HG03196 (cell line): ENCODE measurements at regions not wholly inside any gene's neighbourhood (a gene's known extent, or its start where the extent isn't known, plus 50 kb on each side); places are given as distances from the start of the nearest gene placed in this dataset.

Experiments
- ATAC-seq: cut with Tn5 transposase; IDR thresholded peaks from one replicate; pipeline ENCODE4 v1.9.1; 2021; ENCODE audit not compliant: unreplicated experiment

- ATAC-seq = no peak
Observed at GRCh38 chr2:117502121-117502520, 312.4 kb upstream of the DDX18 start.

GRCh38 chr2:117512307-117512706 is 302.2 kb upstream of the DDX18 start:
- ATAC-seq = no peak

GRCh38 chr2:117514371-117514770 is 300.1 kb upstream of the DDX18 start:
- no peak for ATAC-seq

- no peak for ATAC-seq
Observed at GRCh38 chr2:117519238-117519637, 295.3 kb upstream of the DDX18 start.

GRCh38 chr2:117519721-117520120 is 294.8 kb upstream of the DDX18 start:
- no peak for ATAC-seq

GRCh38 chr2:117523267-117523666 is 291.2 kb upstream of the DDX18 start:
- ATAC-seq = no peak

- no peak for ATAC-seq
Observed at GRCh38 chr2:117523711-117524238, 290.7 kb upstream of the DDX18 start.

- ATAC-seq = no peak
Observed at GRCh38 chr2:117536139-117536538, 278.4 kb upstream of the DDX18 start.

- ATAC-seq = no peak
Observed at GRCh38 chr2:117537032-117537431, 277.5 kb upstream of the DDX18 start.

- no peak for ATAC-seq
Observed at GRCh38 chr2:117551858-117552257, 262.6 kb upstream of the DDX18 start.

GRCh38 chr2:117553448-117553847 is 261.0 kb upstream of the DDX18 start:
- ATAC-seq = no peak

GRCh38 chr2:117555965-117556364 is 258.5 kb upstream of the DDX18 start:
- no peak for ATAC-seq

GRCh38 chr2:117557626-117558025 is 256.9 kb upstream of the DDX18 start:
- ATAC-seq = no peak

GRCh38 chr2:117562654-117563053 is 251.8 kb upstream of the DDX18 start:
- no peak for ATAC-seq

- no peak for ATAC-seq
Observed at GRCh38 chr2:117571590-117572349, 242.7 kb upstream of the DDX18 start.

- ATAC-seq = no peak
Observed at GRCh38 chr2:117587310-117587709, 227.2 kb upstream of the DDX18 start.

- ATAC-seq = no peak
Observed at GRCh38 chr2:117603060-117603459, 211.4 kb upstream of the DDX18 start.

- no peak for ATAC-seq
Observed at GRCh38 chr2:117603567-117603966, 210.9 kb upstream of the DDX18 start.

GRCh38 chr2:117607202-117607601 is 207.3 kb upstream of the DDX18 start:
- ATAC-seq = no peak

- ATAC-seq = no peak
Observed at GRCh38 chr2:117613101-117613500, 201.4 kb upstream of the DDX18 start.

GRCh38 chr2:117614296-117614695 is 200.2 kb upstream of the DDX18 start:
- no peak for ATAC-seq

- ATAC-seq = no peak
Observed at GRCh38 chr2:117614823-117615534, 199.5 kb upstream of the DDX18 start.
